Adipocyte (in vitro differentiated cells): ENCODE measurements at regions not wholly inside any gene's neighbourhood (a gene's known extent, or its start where the extent isn't known, plus 50 kb on each side); places are given as distances from the start of the nearest gene placed in this dataset.

Source experiments
- DNase-seq: peaks from one replicate; pipeline ENCODE4 v3.0.0-alpha.2; 2015; ENCODE audit warnings: low read depth
- H3K27me3 ChIP-seq: replicated peaks from 2 replicates; pipeline ENCODE4 v1.7.0; 2013; ENCODE audit warnings: mild to moderate bottlenecking, low read length, moderate library complexity; ENCODE audit not compliant: control insufficient read depth, insufficient read depth
- H3K36me3 ChIP-seq: 2 replicates; pipeline ENCODE4 v1.7.0; 2013; ENCODE audit warnings: low read length, mild to moderate bottlenecking, moderate library complexity; ENCODE audit not compliant: control insufficient read depth, insufficient read depth, severe bottlenecking
- H3K4me1 ChIP-seq: 2 replicates; pipeline ENCODE4 v1.7.0; 2013; ENCODE audit warnings: mild to moderate bottlenecking, low read length, moderate library complexity; ENCODE audit not compliant: control insufficient read depth, insufficient read depth
- H3K4me3 ChIP-seq: 2 replicates; pipeline ENCODE4 v1.7.0; 2013; ENCODE audit warnings: mild to moderate bottlenecking, low read length, moderate library complexity
- H3K9ac ChIP-seq: 2 replicates; pipeline ENCODE4 v1.7.0; 2013; ENCODE audit warnings: mild to moderate bottlenecking, low read length, moderate library complexity
- H3K9me3 ChIP-seq: 2 replicates; pipeline ENCODE4 v1.7.0; 2013; ENCODE audit warnings: mild to moderate bottlenecking, low read length, moderate library complexity; ENCODE audit not compliant: control insufficient read depth

- H3K9ac ChIP-seq, result no peak overlapping the region
- H3K36me3 ChIP-seq, result no peaks in the 10 kb centered on the region
- no peak for DNase-seq
- peaks cover 3% of the 10 kb centered on the region for H3K9me3 ChIP-seq
- peaks cover 32% of the 10 kb centered on the region for H3K27me3 ChIP-seq
- H3K4me1 ChIP-seq, result peaks cover 7% of the 10 kb centered on the region
- no peak overlapping the region for H3K4me3 ChIP-seq
Observed at GRCh38 chr22:47299863-47300697, 537.6 kb downstream of the TBC1D22A start.

GRCh38 chr22:47299211-47299862 lies 536.9 kb downstream of the TBC1D22A start:
- Histone ChIP-seq H3K4me3 (no peak overlapping the region), H3K9me3 (peaks cover 3% of the 10 kb centered on the region), H3K36me3 (no peaks in the 10 kb centered on the region), H3K27me3 (peaks cover 29% of the 10 kb centered on the region), H3K9ac (no peak overlapping the region), H3K4me1 (peaks cover 9% of the 10 kb centered on the region)
- no peak for DNase-seq

GRCh38 chr22:47298017-47298785 lies 535.8 kb downstream of the TBC1D22A start:
- Histone ChIP-seq H3K9ac (no peak overlapping the region), H3K27me3 (peaks cover 29% of the 10 kb centered on the region), H3K4me1 (peaks cover 17% of the 10 kb centered on the region), H3K36me3 (no peaks in the 10 kb centered on the region), H3K9me3 (peaks cover 3% of the 10 kb centered on the region), H3K4me3 (no peak overlapping the region)
- no peak for DNase-seq

- H3K36me3 ChIP-seq, result no peaks in the 10 kb centered on the region
- H3K4me1 ChIP-seq, result peaks cover 17% of the 10 kb centered on the region
- no peak overlapping the region for H3K9ac ChIP-seq
- H3K4me3 ChIP-seq, result no peak overlapping the region
- H3K27me3 ChIP-seq, result peaks cover 25% of the 10 kb centered on the region
- DNase-seq, result no peak
- peaks cover 3% of the 10 kb centered on the region for H3K9me3 ChIP-seq
Observed at GRCh38 chr22:47297261-47298016, 535.0 kb downstream of the TBC1D22A start.

GRCh38 chr22:47296405-47297260 lies 534.2 kb downstream of the TBC1D22A start:
- peaks cover 17% of the 10 kb centered on the region for H3K4me1 ChIP-seq
- no peak overlapping the region for H3K9ac ChIP-seq
- no peak for DNase-seq
- peaks cover 3% of the 10 kb centered on the region for H3K9me3 ChIP-seq
- H3K36me3 ChIP-seq, result no peaks in the 10 kb centered on the region
- no peak overlapping the region for H3K4me3 ChIP-seq
- peaks cover 27% of the 10 kb centered on the region for H3K27me3 ChIP-seq

- H3K4me1 ChIP-seq, result peaks cover 17% of the 10 kb centered on the region
- H3K9ac ChIP-seq, result no peak overlapping the region
- H3K36me3 ChIP-seq, result no peaks in the 10 kb centered on the region
- no peak for DNase-seq
- peaks cover 24% of the 10 kb centered on the region for H3K27me3 ChIP-seq
- no peak overlapping the region for H3K4me3 ChIP-seq
- H3K9me3 ChIP-seq, result peaks cover 3% of the 10 kb centered on the region
Observed at GRCh38 chr22:47295982-47296381, 533.5 kb downstream of the TBC1D22A start.

- peaks cover 17% of the 10 kb centered on the region for H3K4me1 ChIP-seq
- H3K27me3 ChIP-seq, result peaks cover 22% of the 10 kb centered on the region
- DNase-seq, result no peak
- H3K4me3 ChIP-seq, result no peak overlapping the region
- H3K9ac ChIP-seq, result no peak overlapping the region
- H3K9me3 ChIP-seq, result peaks cover 3% of the 10 kb centered on the region
- no peaks in the 10 kb centered on the region for H3K36me3 ChIP-seq
Observed at GRCh38 chr22:47295226-47295901, 532.9 kb downstream of the TBC1D22A start.

GRCh38 chr22:47294576-47294975 lies 532.1 kb downstream of the TBC1D22A start:
- peaks cover 17% of the 10 kb centered on the region for H3K4me1 ChIP-seq

GRCh38 chr22:47294222-47294532 lies 531.7 kb downstream of the TBC1D22A start:
- H3K9me3 ChIP-seq, result peaks cover 3% of the 10 kb centered on the region
- H3K27me3 ChIP-seq, result peaks cover 28% of the 10 kb centered on the region
- no peak overlapping the region for H3K9ac ChIP-seq
- no peaks in the 10 kb centered on the region for H3K36me3 ChIP-seq
- no peak overlapping the region for H3K4me3 ChIP-seq
- H3K4me1 ChIP-seq, result peaks cover 17% of the 10 kb centered on the region
- peak; percentile 7 for DNase-seq

More at GRCh38 chr22:47294576-47294975, 532.1 kb downstream of the TBC1D22A start:
- Histone ChIP-seq H3K9ac (no peak overlapping the region), H3K4me3 (no peak overlapping the region), H3K9me3 (peaks cover 3% of the 10 kb centered on the region), H3K36me3 (no peaks in the 10 kb centered on the region), H3K27me3 (peaks cover 24% of the 10 kb centered on the region)
- DNase-seq, result no peak
